Neural cell (in vitro differentiated cells): ENCODE measurements at regions not wholly inside any gene's neighbourhood (a gene's known extent, or its start where the extent isn't known, plus 50 kb on each side); places are given as distances from the start of the nearest gene placed in this dataset.
"Not testable (repeated sequence)": the region's sequence is repeated elsewhere in the genome, so short reads cannot be mapped to it uniquely, and the experiment has no call there.

ENCODE experiments used
- H2AFZ ChIP-seq: fragments of 200-600, 300-800 bp; sonication (generic), shearing (Covaris generic); 2 replicates; pipeline ENCODE4 v1.6.0; 2014; ENCODE audit warnings: low read depth, mild to moderate bottlenecking, antibody characterized with exemption, low read length, moderate library complexity
- H3F3A ChIP-seq: fragments of 200-600 bp; shearing (Covaris generic); 2 replicates; pipeline ENCODE4 v1.6.1; 2016; ENCODE audit warnings: mild to moderate bottlenecking, moderate library complexity, mixed read lengths, antibody characterized with exemption, low read length; ENCODE audit not compliant: insufficient read depth, poor library complexity, severe bottlenecking
- H3K27ac ChIP-seq: fragments of 200-600, 300-800 bp; sonication (generic), shearing (Covaris generic); 2 replicates; pipeline ENCODE4 v1.5.1; 2014; ENCODE audit warnings: mild to moderate bottlenecking, low read length, moderate library complexity
- H3K27me3 ChIP-seq: fragments of 300-800, 200-600 bp; sonication (generic), shearing (Covaris generic); 2 replicates; pipeline ENCODE4 v1.6.0; 2014; ENCODE audit warnings: mild to moderate bottlenecking, low read depth, low read length, moderate library complexity; ENCODE audit not compliant: insufficient read depth
- H3K36me3 ChIP-seq: fragments of 300-800, 200-600 bp; sonication (generic), shearing (Covaris generic); 2 replicates; pipeline ENCODE4 v1.5.1; 2014; ENCODE audit warnings: mild to moderate bottlenecking, antibody characterized with exemption, low read length, moderate library complexity; ENCODE audit not compliant: insufficient read depth
- H3K4me2 ChIP-seq: fragments of 300-800, 200-600 bp; sonication (generic), shearing (Covaris generic); 2 replicates; pipeline ENCODE4 v1.6.0; 2014; ENCODE audit warnings: mild to moderate bottlenecking, low read length
- H3K4me3 ChIP-seq: fragments of 300-800, 200-600 bp; sonication (generic), shearing (Covaris generic); 2 replicates; pipeline ENCODE4 v1.5.1; 2014; ENCODE audit warnings: mild to moderate bottlenecking, low read length, moderate library complexity
- H3K79me2 ChIP-seq: fragments of 200-600 bp; shearing (Covaris generic); replicated peaks from 2 replicates; pipeline ENCODE4 v1.6.0; 2014; ENCODE audit warnings: mild to moderate bottlenecking, low read length, moderate library complexity; ENCODE audit not compliant: insufficient read depth
- H3K9ac ChIP-seq: fragments of 300-800, 200-600 bp; sonication (generic), shearing (Covaris generic); 2 replicates; pipeline ENCODE4 v1.6.1; 2016; ENCODE audit warnings: mild to moderate bottlenecking, low read length, mixed read lengths
- H3K9me2 ChIP-seq: fragments of 200-600 bp; shearing (Covaris generic); 2 replicates; pipeline ENCODE4 v1.6.1; 2016; ENCODE audit warnings: mild to moderate bottlenecking, low read length, mixed read lengths; ENCODE audit not compliant: insufficient read depth
- H3K9me3 ChIP-seq: fragments of 200-600, 300-800 bp; sonication (generic), shearing (Covaris generic); 2 replicates; pipeline ENCODE4 v1.6.1; 2016; ENCODE audit warnings: mild to moderate bottlenecking, mixed run types, low read length, moderate library complexity, mixed read lengths
- H4K20me1 ChIP-seq: fragments of 200-600 bp; shearing (Covaris generic); 2 replicates; pipeline ENCODE4 v1.6.1; 2016; ENCODE audit warnings: mild to moderate bottlenecking, mixed run types; ENCODE audit not compliant: insufficient read depth
- CTCF ChIP-seq: fragments of 450-650 bp; IDR thresholded peaks from 2 replicates; pipeline ENCODE4 v1.5.1; 2014; ENCODE audit warnings: antibody characterized with exemption, mild to moderate bottlenecking, moderate library complexity; ENCODE audit not compliant: poor library complexity, severe bottlenecking
- EP300 ChIP-seq: fragments of 450-650 bp; conservative IDR thresholded peaks from 2 replicates; pipeline ENCODE4 v1.6.1; 2014; ENCODE audit warnings: antibody characterized with exemption, mild to moderate bottlenecking, moderate library complexity; ENCODE audit not compliant: poor library complexity, severe bottlenecking
- EZH2 ChIP-seq: fragments of 200-600, 300-800 bp; shearing (Covaris generic), sonication (generic); IDR thresholded peaks from 2 replicates; pipeline ENCODE4 v1.6.1; 2014; ENCODE audit warnings: antibody characterized with exemption, low read length, borderline replicate concordance, mild to moderate bottlenecking; ENCODE audit not compliant: insufficient read depth, poor library complexity, severe bottlenecking
- MXI1 ChIP-seq: fragments of 450-650 bp; conservative IDR thresholded peaks from 2 replicates; pipeline ENCODE4 v1.6.1; 2014; ENCODE audit warnings: antibody characterized with exemption, mild to moderate bottlenecking; ENCODE audit not compliant: poor library complexity, severe bottlenecking
- POLR2AphosphoS5 ChIP-seq: IDR thresholded peaks from 2 replicates; pipeline ENCODE4 v1.6.1; 2012
- RAD21 ChIP-seq: fragments of 450-650 bp; conservative IDR thresholded peaks from 2 replicates; pipeline ENCODE4 v1.6.1; 2014; ENCODE audit warnings: antibody characterized with exemption, mild to moderate bottlenecking, moderate library complexity
- REST ChIP-seq: IDR thresholded peaks from 2 replicates; pipeline ENCODE4 v1.6.1; 2012; ENCODE audit warnings: borderline replicate concordance
- SMC3 ChIP-seq: fragments of 450-650 bp; conservative IDR thresholded peaks from 2 replicates; pipeline ENCODE4 v1.6.1; 2014; ENCODE audit warnings: antibody characterized with exemption, mild to moderate bottlenecking, moderate library complexity; ENCODE audit not compliant: poor library complexity
- TAF1 ChIP-seq: IDR thresholded peaks from 2 replicates; pipeline ENCODE4 v1.6.1; 2012; ENCODE audit warnings: low read depth

- no peaks in the 10 kb centered on the region for H3K36me3 ChIP-seq
- no peaks in the 10 kb centered on the region for H3K27me3 ChIP-seq
- no peak overlapping the region for H2AFZ ChIP-seq
- H3K9me3 ChIP-seq = no peaks in the 10 kb centered on the region
- TF ChIP-seq CTCF (no peak), EZH2 (no peak), POLR2AphosphoS5 (no peak), TAF1 (no peak), RAD21 (no peak), MXI1 (no peak), SMC3 (no peak), REST (no peak), EP300 (no peak)
- no peaks in the 10 kb centered on the region for H4K20me1 ChIP-seq
- H3K79me2 ChIP-seq = no peaks in the 10 kb centered on the region
- no peak overlapping the region for H3K4me2 ChIP-seq
- H3K9me2 ChIP-seq = no peaks in the 10 kb centered on the region
- H3K9ac ChIP-seq = no peak overlapping the region
- H3K4me3 ChIP-seq = no peak overlapping the region
- no peaks in the 10 kb centered on the region for H3F3A ChIP-seq
- no peak overlapping the region for H3K27ac ChIP-seq
These were observed 537.9 kb upstream of the LRATD1 start for GRCh38 chr2:14094592-14094991.

- not testable (repeated sequence) for H2AFZ ChIP-seq, H3K9ac ChIP-seq, H3K36me3 ChIP-seq, H3K4me3 ChIP-seq, H3K4me2 ChIP-seq, H3K79me2 ChIP-seq, H3K27me3 ChIP-seq, H4K20me1 ChIP-seq, H3K27ac ChIP-seq, H3K9me3 ChIP-seq, H3K9me2 ChIP-seq, H3F3A ChIP-seq
These were observed 533.4 kb upstream of the LRATD1 start for GRCh38 chr2:14099101-14099500.

GRCh38 chr2:14114275-14114674 lies 518.2 kb upstream of the LRATD1 start:
- no peak overlapping the region for H3K4me3 ChIP-seq
- H3K9me2 ChIP-seq = no peaks in the 10 kb centered on the region
- no peak overlapping the region for H2AFZ ChIP-seq
- no peak overlapping the region for H3K4me2 ChIP-seq
- no peaks in the 10 kb centered on the region for H3F3A ChIP-seq
- H3K9me3 ChIP-seq = no peaks in the 10 kb centered on the region
- H3K79me2 ChIP-seq = no peaks in the 10 kb centered on the region
- no peak overlapping the region for H3K9ac ChIP-seq
- H4K20me1 ChIP-seq = no peaks in the 10 kb centered on the region
- no peaks in the 10 kb centered on the region for H3K27me3 ChIP-seq
- H3K36me3 ChIP-seq = no peaks in the 10 kb centered on the region
- no peak overlapping the region for H3K27ac ChIP-seq
- TF ChIP-seq EZH2 = no peak
- TF ChIP-seq REST = no peak
- TF ChIP-seq SMC3 = no peak
- no peak for TF ChIP-seq TAF1
- no peak for TF ChIP-seq POLR2AphosphoS5
